ENCODE measurements at regions not wholly inside any gene's neighbourhood (a gene's known extent, or its start where the extent isn't known, plus 50 kb on each side); places are given as distances from the start of the nearest gene placed in this dataset.

DNA sequence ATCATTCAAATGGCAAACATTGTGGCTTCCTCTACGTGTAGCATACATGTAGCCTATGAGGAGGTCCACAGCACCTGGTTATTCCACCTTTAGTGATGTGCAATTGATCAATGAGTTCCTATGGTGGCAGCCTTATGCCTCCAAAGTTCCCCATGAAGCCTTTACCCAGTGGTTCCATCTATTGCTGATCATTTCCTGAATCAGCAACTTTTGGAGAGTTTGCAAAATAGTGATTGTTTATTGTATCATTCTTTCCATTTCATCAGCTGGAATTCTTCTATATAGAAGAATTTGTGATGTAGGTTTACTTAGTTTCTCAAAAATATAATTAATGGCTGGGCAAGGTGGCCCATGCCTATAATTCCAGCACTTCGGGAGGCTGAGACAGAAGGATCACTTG lies 380.2 kb upstream of the MKI67 start:
- DNase-seq = no peak

GRCh38 chr10:128507066-128507465 lies 380.8 kb upstream of the MKI67 start:
- DNase-seq = no peak

- DNase-seq = no peak
These were observed 385.1 kb upstream of the MKI67 start for GRCh38 chr10:128511284-128511683.

DNA sequence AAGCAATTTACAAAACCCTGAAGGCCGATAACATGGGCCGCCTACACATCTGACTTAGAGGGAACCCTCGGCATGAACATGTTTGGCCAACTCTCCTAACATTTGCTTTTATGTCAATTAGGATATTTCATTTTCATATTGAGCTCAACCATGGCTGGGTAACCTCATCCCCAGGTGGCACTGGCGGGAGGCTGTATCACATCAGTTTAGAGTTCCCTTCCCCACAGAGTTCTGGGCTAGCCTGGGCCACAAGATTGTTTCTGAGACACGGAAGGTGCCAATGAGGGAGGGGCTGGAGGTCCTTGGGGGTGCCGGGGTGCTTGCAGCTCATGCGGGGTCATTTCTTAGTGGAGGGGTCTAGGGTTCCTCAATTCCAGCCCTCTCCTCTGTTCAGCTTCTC lies 386.5 kb upstream of the MKI67 start:
- DNase-seq = no peak

DNA sequence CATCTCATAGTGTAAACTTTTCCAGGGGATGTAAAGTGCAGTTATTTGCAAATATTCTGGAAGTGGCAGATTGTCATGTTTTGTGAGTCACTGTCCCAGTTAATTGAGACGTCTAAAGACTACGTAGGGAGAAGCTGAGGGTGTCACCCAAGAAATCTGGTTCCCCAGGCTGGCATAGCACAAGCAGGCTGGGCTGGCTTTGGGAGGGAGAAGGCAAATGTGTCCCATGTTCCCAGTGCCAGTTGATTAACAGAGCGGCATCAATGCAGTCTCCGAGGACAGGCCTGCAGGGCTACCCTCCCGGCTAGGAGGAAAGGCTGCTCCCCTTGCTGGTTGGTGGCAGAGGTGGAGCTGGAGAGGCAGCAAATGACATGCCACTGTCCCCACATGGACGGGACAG lies 388.3 kb upstream of the MKI67 start:
- no peak for DNase-seq

DNA sequence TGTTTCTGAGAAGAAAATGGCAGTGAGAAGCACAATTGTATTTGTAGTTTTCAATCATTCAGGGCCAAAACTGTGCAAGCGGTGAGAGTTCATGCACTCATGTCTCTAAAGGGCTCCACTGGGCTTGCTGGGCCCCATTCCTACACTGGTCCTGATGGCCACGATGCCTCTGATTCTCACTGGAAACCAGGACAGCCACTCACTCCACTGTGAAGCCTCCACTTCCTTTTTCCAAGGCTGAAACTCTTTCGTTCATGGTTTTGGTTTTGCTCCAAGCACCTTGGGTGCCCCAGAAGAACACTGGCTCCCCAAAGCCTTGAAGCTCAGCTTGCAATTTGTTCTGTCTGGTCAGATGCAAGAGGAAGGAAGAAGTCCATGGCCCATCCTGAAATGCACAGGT lies 390.0 kb upstream of the MKI67 start:
- DNase-seq = no peak

DNA sequence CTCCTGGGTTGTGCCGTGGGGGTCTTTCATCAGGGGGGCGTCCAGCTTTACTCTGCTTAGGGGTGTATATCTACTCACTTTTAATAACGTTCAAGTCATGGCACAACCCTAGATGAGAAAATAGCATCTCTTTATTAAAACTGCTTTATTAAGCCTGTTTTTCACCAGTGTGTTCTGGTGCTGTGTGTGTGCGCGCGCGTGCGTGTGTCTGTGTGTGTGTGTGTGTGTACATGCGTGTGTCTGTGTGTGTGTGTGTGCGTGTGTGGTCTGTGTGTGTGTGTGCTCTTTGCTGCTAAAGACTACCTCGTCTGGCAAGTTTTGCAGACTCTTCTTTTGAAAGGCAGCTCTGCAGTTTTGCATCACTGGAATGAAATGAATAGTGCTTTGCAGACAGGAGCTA lies 390.9 kb upstream of the MKI67 start:
- DNase-seq = no peak

DNA sequence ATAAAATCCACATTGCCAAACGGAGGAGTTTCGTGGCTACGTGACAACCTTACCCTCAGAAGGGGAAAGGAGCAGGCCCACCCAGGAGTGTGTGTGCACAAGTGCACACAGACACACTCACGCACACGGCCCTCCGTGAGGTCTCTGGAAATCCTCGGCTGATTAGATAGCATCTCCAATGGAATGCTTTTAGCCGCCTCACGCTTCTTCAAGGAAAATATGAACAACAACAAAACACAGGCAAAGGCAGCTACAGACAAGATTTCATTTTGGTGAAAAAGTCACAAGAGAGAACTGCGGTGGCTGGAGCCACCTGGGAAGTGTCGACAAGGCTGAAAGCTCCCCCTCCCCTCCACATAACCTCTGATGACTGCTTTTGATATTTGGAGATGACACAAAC lies 391.8 kb upstream of the MKI67 start:
- no peak for DNase-seq

DNA sequence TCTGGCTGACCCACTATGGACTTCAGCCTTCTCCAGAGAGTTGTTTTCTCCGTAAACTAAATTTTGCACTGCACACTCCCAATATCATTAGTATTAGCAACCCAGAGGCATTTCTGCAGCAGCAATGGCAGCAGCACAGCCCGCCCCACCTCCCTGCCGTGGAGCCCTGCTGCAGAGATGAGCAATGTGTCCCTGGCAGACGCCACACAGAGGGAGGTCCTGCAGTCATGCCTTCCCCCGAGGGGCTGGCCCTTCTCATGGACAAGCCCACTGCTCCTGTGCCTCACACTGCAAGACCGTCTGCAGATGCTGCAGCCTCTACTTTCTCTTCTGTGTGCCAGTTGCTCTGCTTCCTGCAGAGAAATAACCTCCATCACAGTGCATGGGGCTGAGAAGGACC lies 393.4 kb upstream of the MKI67 start:
- DNase-seq = no peak

DNA sequence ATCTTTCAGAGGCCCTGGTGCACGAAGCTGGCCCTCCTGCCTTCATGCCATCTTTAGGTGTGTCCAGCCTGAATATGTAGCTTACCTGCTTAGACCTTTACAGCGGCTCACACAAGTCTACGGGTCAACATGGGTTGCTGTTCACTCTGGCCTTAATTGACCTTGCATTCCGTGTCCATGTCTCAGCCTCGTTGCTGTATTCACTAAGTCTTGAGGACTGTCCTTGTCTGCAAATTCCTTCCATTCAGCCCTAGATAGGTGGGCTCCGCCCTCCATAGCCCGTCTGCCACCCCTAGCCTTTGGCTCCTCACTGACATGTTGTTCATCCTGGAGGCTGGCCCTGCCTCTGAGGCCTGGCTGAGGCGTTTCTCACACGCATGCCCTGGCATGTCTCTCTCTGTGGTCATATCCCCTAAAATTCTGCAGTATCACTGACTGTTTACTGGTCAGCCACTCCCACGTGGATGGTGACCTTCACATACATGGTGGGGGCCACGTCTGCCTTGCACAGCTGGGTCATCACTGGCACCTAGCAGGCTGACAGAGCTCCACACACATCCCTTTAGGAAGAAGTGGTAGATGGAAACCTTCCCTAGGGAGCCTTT lies 394.1 kb upstream of the MKI67 start:
- no peak for DNase-seq

- DNase-seq = no peak
These were observed 396.5 kb upstream of the MKI67 start for GRCh38 chr10:128522551-128523308.

DNA sequence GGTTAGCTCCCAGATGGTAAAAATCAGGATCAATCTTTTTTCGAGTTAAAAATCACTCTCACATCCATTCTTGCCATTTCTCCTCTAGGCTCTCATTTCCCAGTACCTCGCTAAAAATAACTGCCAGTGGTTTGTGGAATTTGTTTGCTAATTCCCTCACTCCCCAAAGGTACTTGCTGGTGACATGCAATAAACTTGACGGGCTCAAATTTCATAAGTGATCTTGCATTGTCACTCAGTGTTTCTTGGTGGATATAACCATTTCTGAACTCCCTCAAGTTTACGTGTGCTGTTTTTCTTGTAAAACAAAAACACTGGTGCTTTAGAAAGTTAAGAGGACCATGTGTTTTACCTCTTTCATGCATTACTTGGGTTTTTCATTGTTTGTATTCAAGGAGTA lies 399.2 kb upstream of the MKI67 start:
- DNase-seq = no peak

DNA sequence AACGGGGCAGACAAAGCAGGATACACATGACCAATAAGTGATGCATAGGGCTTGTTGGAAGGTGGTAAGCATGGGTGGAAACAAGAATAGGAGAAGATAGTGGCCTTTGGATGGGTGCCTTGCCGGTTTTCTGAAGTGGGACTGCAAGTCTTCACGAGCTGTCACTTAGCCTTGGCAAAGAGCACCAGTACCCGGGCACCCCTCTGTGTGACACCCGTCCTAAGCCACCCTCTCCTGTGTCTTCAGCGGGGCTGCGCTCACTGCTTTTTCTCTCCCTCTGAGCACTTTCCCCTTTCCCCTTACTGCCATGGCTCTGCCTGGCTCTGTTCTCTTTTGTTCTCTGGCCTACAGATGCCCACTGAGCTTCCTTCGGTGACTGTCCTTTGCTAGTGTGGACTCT lies 399.7 kb upstream of the MKI67 start:
- no peak for DNase-seq

DNA sequence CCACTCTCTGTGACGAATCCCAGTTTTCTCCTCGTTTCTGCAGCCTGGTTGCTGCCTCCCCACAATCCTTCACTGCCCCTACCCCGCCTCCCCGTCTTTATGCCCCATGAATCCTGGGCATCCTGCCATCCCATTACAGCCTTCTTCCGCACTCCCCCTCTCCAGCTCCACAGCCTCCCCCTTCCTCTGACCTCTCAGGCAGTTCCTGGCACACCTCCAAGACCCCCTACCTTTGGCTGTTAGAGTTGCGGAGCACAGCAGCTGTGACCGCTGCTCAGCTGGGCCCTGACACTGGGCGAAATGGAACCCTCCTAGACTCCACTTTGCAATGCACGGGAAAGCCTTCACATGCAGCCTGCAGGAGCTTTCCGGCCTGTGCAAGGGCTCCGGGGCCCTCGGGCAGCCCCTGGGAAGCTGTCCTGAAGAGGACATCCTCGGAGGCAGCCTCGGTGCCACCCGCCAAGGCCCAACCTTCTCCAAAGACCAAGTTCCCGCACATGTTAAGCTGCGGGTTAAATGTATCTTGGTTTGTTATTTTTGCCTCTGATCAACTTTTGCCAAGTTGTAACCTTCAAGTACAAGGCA lies 400.7 kb upstream of the MKI67 start:
- DNase-seq = peak; percentile 48

DNA sequence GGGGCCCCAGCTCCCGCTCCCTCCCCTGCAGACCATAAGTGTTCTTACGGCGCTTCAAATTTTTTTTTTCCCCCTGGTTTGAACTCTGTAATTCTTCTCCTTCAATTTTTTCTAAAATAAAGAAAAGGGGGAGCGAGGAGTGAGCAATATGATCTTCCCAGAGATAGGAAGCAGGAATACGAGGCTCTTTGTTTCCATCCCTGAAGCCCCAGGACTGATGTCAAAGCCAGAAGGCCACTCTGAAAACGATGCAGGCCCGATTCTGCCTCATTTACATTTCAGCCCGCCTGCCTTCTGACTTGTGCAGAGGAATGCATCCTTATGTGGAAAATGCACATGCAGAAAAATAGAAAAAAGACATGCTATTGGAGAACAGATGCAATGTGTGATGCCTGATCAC lies 401.5 kb upstream of the MKI67 start:
- peak; percentile 17 for DNase-seq

DNA sequence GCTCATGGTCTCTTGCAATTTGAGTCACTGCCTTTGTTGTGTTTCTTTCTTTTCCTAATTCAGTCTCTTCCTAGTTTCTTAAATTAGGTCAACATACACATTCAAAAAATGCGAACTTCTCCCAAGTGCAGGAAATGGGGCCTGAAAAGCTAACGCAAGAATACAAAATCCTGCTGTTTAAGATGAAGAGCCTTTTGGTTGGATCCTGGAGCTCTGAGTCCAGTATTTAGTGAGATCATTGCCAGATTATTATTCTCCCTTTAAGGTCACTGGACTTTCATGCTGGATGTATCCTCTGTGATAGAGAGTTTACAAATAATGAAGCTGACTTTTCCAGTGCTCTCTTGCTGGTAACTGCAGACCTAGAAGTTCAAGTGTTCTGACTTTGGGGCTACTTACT lies 401.9 kb upstream of the MKI67 start:
- no peak for DNase-seq

DNA sequence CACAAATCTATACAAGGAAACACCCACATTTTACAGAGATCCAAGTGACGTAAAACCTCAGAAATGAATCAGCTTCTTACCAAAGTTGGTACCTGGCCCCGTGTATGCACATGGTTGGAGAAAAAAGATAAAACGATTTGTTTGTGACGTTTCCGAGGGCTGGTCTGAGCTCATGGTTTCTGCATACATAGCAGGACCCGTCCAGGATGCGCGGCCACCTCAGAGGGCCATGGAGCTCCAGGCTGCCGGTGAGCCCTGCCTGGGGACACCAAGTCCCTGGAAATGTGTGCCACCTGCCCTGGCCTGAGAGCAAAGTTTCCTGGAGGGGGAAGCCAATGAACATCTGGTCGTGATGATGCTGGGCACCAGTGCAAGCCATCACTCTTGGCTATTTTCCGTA lies 402.6 kb upstream of the MKI67 start:
- DNase-seq = no peak

GRCh38 chr10:128529225-128529624 lies 403.0 kb upstream of the MKI67 start:
- no peak for DNase-seq

DNA sequence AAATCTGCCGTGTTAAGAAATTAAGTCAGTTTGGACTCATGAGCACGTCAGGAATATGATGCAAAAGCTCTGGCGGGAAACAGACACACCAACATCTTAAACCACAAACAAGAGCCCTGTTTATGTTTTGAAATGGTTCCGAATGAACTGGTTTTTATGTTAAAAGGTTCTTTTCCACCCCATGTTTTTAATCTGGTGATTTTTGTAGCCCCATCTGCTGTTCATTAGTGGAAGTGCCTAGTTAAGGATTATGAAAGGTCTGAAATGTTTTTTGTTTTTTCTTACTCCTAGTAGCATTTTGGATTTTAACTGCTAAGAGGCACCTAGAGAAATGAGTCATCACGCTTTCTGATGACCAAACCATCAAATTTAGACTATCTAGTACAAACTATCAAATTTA lies 404.1 kb upstream of the MKI67 start:
- peak; percentile 36 for DNase-seq

DNA sequence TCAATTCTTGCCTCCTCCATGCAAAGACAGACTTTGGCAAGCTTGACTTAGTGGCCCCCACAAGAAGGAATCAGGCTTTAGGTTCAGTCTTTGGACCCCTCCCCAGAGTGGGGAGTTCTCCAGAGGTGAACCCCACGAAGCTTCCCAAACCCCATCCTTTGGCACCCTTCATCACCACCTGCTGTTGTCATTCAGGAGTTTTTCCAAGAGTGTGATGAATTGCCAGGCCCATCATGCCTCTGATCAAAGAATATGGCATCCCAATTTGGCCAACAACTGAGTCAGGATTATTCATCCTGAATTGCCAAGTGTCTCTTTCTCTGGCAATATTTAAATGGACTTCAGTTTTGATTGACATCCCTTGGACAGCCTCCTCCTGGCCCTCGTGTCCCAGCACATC lies 404.7 kb upstream of the MKI67 start:
- DNase-seq = no peak

GRCh38 chr10:128534686-128535085 lies 408.5 kb upstream of the MKI67 start:
- no peak for DNase-seq

DNA sequence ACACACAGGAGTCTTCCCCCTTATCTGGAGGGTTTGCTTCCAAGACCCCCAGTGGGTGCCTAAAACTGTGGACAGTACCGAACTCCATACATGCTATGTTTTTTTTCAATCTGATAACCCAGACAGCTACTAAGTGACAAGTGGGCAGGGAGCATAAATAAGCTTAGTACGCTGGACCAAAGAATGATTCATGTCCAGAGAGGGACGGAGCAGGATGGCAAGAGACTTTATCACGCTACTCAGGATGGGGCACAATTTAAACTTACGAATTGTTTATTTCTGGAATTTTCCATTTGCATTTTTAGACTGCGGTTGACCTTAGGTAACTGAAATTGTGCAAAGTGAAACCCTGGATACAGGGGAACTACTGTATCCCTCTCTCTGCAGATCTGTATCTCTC lies 410.0 kb upstream of the MKI67 start:
- no peak for DNase-seq

GRCh38 chr10:128537834-128538330 lies 411.7 kb upstream of the MKI67 start:
- DNase-seq = no peak

DNA sequence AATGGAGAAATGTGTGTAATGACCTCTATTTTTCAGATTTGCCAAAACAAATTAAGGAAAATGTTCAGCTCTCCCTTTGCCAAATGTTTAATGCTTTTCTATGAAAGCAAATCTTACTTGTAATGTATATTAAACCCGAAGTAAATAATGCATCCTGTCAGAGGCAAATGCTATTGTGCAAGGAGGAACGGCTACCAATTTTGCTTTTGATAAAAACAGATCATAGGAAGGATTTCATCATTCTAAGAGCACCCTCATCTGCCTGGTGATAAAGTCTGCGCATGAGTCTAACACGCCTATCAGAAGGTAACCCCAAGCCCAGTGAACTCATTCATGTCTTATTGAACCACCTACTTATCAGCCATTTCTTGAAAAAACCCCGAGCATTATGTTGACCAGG lies 412.4 kb upstream of the MKI67 start:
- no peak for DNase-seq
